Astrocyte of the spinal cord (primary cell): ENCODE measurements at regions not wholly inside any gene's neighbourhood (a gene's known extent, or its start where the extent isn't known, plus 50 kb on each side); places are given as distances from the start of the nearest gene placed in this dataset.

Source experiments
- DNase-seq: peaks from one replicate; pipeline ENCODE4 v3.0.0; 2011; ENCODE audit warnings: low read depth, low spot score
- H3K4me3 ChIP-seq: 2 replicates; pipeline ENCODE4 v1.5.1; 2011; ENCODE audit warnings: low read depth, mild to moderate bottlenecking, low read length, moderate library complexity
- CTCF ChIP-seq: IDR thresholded peaks from 2 replicates; pipeline ENCODE4 v1.5.1; 2012; ENCODE audit warnings: low read depth, mild to moderate bottlenecking, low read length, inconsistent platforms
- in situ Hi-C: cut with HindIII; loops from 2 replicates; pipeline ENCODE4 v1.10.0; 2017; ENCODE audit warnings: low sequenced_read_pairs

GRCh38 chr3:135869439-135870105 is 96.0 kb upstream of the PPP2R3A start:
- in situ Hi-C loops, result no loop called here
- H3K4me3 ChIP-seq, result no peak overlapping the region
- TF ChIP-seq CTCF, result no peak
- DNase-seq, result no peak

DNA sequence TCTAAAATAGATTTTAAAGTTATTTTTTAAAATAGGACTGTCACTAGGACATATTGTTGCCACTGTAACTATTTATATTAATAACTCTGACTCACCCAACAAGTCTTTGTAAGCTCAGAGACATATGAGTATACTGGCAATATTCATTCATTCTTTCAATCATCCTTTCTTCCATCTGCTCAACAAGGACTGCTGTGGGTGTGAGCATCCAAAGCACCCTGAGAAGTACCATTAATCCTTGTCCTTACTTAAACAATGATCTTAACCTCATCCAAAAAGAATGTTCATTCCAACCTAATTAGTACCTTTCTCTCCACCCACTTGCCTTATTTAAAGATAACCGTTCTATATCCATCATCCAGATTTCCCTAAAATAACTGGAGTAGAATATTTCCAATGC is 94.2 kb upstream of the PPP2R3A start:
- no peak for DNase-seq
- no peak for TF ChIP-seq CTCF
- in situ Hi-C loops, result no loop called here
- no peak overlapping the region for H3K4me3 ChIP-seq

- no peak for DNase-seq
- in situ Hi-C loops, result no loop called here
- H3K4me3 ChIP-seq, result no peak overlapping the region
- TF ChIP-seq CTCF, result no peak
Observed at GRCh38 chr3:135874035-135874434, 91.5 kb upstream of the PPP2R3A start.

- no peak overlapping the region for H3K4me3 ChIP-seq
- no peak for DNase-seq
- TF ChIP-seq CTCF, result no peak
- in situ Hi-C loops, result no loop called here
Observed at GRCh38 chr3:135878501-135878900, 87.0 kb upstream of the PPP2R3A start.

GRCh38 chr3:135885885-135886284 is 79.6 kb upstream of the PPP2R3A start:
- H3K4me3 ChIP-seq, result no peak overlapping the region
- no peak for TF ChIP-seq CTCF
- no peak for DNase-seq
- in situ Hi-C loops, result no loop called here

- H3K4me3 ChIP-seq, result no peak overlapping the region
- DNase-seq, result peak; percentile 72
- in situ Hi-C loops, result no loop called here
- no peak for TF ChIP-seq CTCF
Observed at GRCh38 chr3:135887220-135887619, 78.3 kb upstream of the PPP2R3A start.
